Esophagus muscularis mucosa (tissue), 4 donors: ENCODE measurements at regions not wholly inside any gene's neighbourhood (a gene's known extent, or its start where the extent isn't known, plus 50 kb on each side); places are given as distances from the start of the nearest gene placed in this dataset.

Source experiments
- EP300 ChIP-seq: sonication (generic); formaldehyde crosslinking; IDR thresholded peaks from one replicate; pipeline ENCODE4 v1.6.1; 2017; ENCODE audit warnings: antibody characterized with exemption
- POLR2A ChIP-seq: fragments of 450-650 bp; IDR thresholded peaks from one replicate; pipeline ENCODE4 v1.6.1; 2017; ENCODE audit warnings: antibody characterized with exemption, moderate library complexity, mild to moderate bottlenecking, low read depth
- POLR2AphosphoS5 ChIP-seq, 2 donors: sonication (generic); formaldehyde crosslinking; IDR thresholded peaks; one replicate each; pipeline ENCODE4 v1.6.1; 2017; ENCODE audit warnings: antibody characterized with exemption in 2 of 2
- TF ChIP-seq, protein P1 (sequence below), 3 experiments: fragments of 200-600 bp in 2 of 3; fragments of 450-650 bp in 1 of 3; sonication (generic) in 2 of 3; IDR thresholded peaks; one replicate each; pipeline ENCODE4 v1.5.1; 2017 to 2019; ENCODE audit warnings: antibody characterized with exemption in 3 of 3, mild to moderate bottlenecking in 2 of 3, moderate library complexity in 1 of 3

DNA sequence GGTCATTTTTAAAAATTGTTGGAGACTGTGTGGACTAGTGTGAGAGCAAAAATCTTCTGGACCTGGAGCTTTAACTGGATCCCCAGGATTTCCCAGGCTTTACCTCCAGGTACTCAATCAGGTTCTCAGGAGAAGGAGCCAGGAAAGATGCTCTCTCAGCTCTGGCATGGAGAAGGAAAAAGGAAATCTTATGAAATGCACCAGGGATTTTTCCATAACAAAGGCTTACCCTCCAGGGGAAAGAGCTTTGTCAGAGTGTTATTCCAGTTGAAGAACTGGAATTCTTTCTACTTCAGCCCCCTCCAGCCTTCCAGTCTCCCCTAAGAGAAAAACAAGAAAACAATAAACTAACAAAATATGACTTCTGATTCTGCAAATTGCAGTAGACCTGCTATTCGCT lies 436.7 kb upstream of the ANKRD30A start:
- TF ChIP-seq POLR2A (no peak), POLR2AphosphoS5 (IDR thresholded peaks at IDR 0.05) (no peak), EP300 (no peak)
- TF ChIP-seq, protein P1, sequence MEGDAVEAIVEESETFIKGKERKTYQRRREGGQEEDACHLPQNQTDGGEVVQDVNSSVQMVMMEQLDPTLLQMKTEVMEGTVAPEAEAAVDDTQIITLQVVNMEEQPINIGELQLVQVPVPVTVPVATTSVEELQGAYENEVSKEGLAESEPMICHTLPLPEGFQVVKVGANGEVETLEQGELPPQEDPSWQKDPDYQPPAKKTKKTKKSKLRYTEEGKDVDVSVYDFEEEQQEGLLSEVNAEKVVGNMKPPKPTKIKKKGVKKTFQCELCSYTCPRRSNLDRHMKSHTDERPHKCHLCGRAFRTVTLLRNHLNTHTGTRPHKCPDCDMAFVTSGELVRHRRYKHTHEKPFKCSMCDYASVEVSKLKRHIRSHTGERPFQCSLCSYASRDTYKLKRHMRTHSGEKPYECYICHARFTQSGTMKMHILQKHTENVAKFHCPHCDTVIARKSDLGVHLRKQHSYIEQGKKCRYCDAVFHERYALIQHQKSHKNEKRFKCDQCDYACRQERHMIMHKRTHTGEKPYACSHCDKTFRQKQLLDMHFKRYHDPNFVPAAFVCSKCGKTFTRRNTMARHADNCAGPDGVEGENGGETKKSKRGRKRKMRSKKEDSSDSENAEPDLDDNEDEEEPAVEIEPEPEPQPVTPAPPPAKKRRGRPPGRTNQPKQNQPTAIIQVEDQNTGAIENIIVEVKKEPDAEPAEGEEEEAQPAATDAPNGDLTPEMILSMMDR (IDR thresholded peaks at IDR 0.05) = no peak
